H1 (cell line): ENCODE measurements at regions not wholly inside any gene's neighbourhood (a gene's known extent, or its start where the extent isn't known, plus 50 kb on each side); places are given as distances from the start of the nearest gene placed in this dataset.

Source experiments
- CTCF ChIA-PET: fragments of 300-600 bp; sonication (Branson Sonifier 250); formaldehyde crosslinking; loops from one replicate; lab custom pipeline; 2021; ENCODE audit not compliant: partially characterized antibody; lab: Charles Lee
- POLR2A ChIA-PET: fragments of 300-600 bp; sonication (Branson Sonifier 250); formaldehyde crosslinking; loops from one replicate; lab custom pipeline; 2021; ENCODE audit warnings: inconsistent platforms; ENCODE audit not compliant: partially characterized antibody; lab: Charles Lee
- DNase-seq, 2 experiments: peaks; one replicate each; pipeline versions ENCODE4 v3.0.0 to v3.0.0-alpha.2; 2010 to 2022; ENCODE audit warnings: low spot score in 2 of 2, low read depth in 1 of 2, mixed read lengths in 1 of 2
- FAIRE-seq: peaks from 2 replicates; lab custom pipeline; 2011; peaks lifted over from hg19 to GRCh38; lab: Jason Lieb, UNC
- H2AFZ ChIP-seq: 2 replicates; pipeline ENCODE4 v1.8.1; 2012; ENCODE audit warnings: low read length, inconsistent platforms
- H2AK5ac ChIP-seq: 2 replicates; pipeline ENCODE4 v1.6.1; 2013; ENCODE audit warnings: low read depth, low read length
- H2BK120ac ChIP-seq: replicated peaks from 2 replicates; pipeline ENCODE3; 2013; ENCODE audit warnings: low read depth, low read length, inconsistent platforms
- H2BK12ac ChIP-seq: 2 replicates; pipeline ENCODE4 v1.6.1; 2013; ENCODE audit warnings: low read depth, low read length
- H2BK15ac ChIP-seq: 2 replicates; pipeline ENCODE4 v1.6.1; 2013; ENCODE audit warnings: low read length
- H2BK20ac ChIP-seq: 2 replicates; pipeline ENCODE4 v1.6.1; 2013; ENCODE audit warnings: low read length
- H2BK5ac ChIP-seq: 2 replicates; pipeline ENCODE4 v1.6.1; 2013; ENCODE audit warnings: low read depth, low read length
- H3K14ac ChIP-seq: 2 replicates; pipeline ENCODE4 v1.6.1; 2013; ENCODE audit warnings: inconsistent platforms; ENCODE audit not compliant: insufficient read length
- H3K18ac ChIP-seq: 2 replicates; pipeline ENCODE4 v1.6.1; 2013; ENCODE audit warnings: low read length; ENCODE audit errors: extremely low read depth
- H3K23ac ChIP-seq: 2 replicates; pipeline ENCODE4 v1.6.1; 2013; ENCODE audit warnings: inconsistent platforms; ENCODE audit not compliant: insufficient read length
- H3K23me2 ChIP-seq: 2 replicates; pipeline ENCODE4 v1.6.1; 2013; ENCODE audit warnings: low read depth, low read length
- H3K27ac ChIP-seq: 2 replicates; pipeline ENCODE4 v1.6.1; 2011; ENCODE audit warnings: low read depth, low read length, inconsistent platforms
- H3K27me3 ChIP-seq, 4 experiments: replicated peaks in 1 of 4; 1 replicate in 1 of 4; 2 replicates in 3 of 4; pipeline versions ENCODE4 v1.6.1 to v1.8.1; 2011 to 2013; ENCODE audit warnings: low read length in 3 of 4, mild to moderate bottlenecking in 3 of 4, inconsistent platforms in 2 of 4, mixed read lengths in 2 of 4, moderate library complexity in 1 of 4; ENCODE audit not compliant: control insufficient read depth in 3 of 4, insufficient read depth in 3 of 4; ENCODE audit errors: extremely low read depth in 1 of 4
- H3K36me3 ChIP-seq, 4 experiments: 2 replicates each; pipeline versions ENCODE4 v1.6.1 to v1.8.1; 2011 to 2013; ENCODE audit warnings: mild to moderate bottlenecking in 4 of 4, low read length in 3 of 4, moderate library complexity in 2 of 4, control low read depth in 1 of 4, inconsistent platforms in 1 of 4; ENCODE audit not compliant: insufficient read depth in 4 of 4, control insufficient read depth in 2 of 4
- H3K4ac ChIP-seq: replicated peaks from 2 replicates; pipeline ENCODE3; 2013; ENCODE audit warnings: low read length, low read depth, mixed read lengths, inconsistent platforms; ENCODE audit not compliant: insufficient read length
- H3K4me1 ChIP-seq, 4 experiments: replicated peaks in 1 of 4; 1 replicate in 1 of 4; 2 replicates in 3 of 4; pipeline versions ENCODE4 v1.6.1 to v1.8.1; 2011 to 2013; ENCODE audit warnings: low read length in 3 of 4, inconsistent platforms in 2 of 4, mixed read lengths in 1 of 4; ENCODE audit not compliant: insufficient read depth in 4 of 4, control insufficient read depth in 3 of 4
- H3K4me2 ChIP-seq, 2 experiments: 2 replicates each; pipeline versions ENCODE4 v1.6.1 to v1.8.1; 2011 to 2013; ENCODE audit warnings: low read depth in 2 of 2, low read length in 2 of 2, control low read depth in 1 of 2, inconsistent platforms in 1 of 2, mild to moderate bottlenecking in 1 of 2; ENCODE audit not compliant: insufficient read depth in 1 of 2
- H3K4me3 ChIP-seq, 4 experiments: fragments of 200-600, 300-600 bp in 1 of 4; sonication (generic), shearing (Covaris generic), sonication (Bioruptor Twin) in 1 of 4; 2 replicates each; pipeline versions ENCODE4 v1.5.1 to v1.8.1; 2011 to 2016; ENCODE audit warnings: low read length in 4 of 4, low read depth in 3 of 4, control low read depth in 2 of 4, inconsistent platforms in 2 of 4, mild to moderate bottlenecking in 2 of 4, mixed read lengths in 1 of 4, moderate library complexity in 1 of 4; ENCODE audit not compliant: insufficient read depth in 2 of 4; ENCODE audit errors: extremely low read depth in 1 of 4
- H3K56ac ChIP-seq: replicated peaks from 2 replicates; pipeline ENCODE3; 2013; ENCODE audit warnings: low read depth, mild to moderate bottlenecking, mixed read lengths, low read length, inconsistent platforms; ENCODE audit not compliant: insufficient read length
- H3K79me1 ChIP-seq: 2 replicates; pipeline ENCODE4 v1.6.1; 2013; ENCODE audit warnings: low read depth, low read length, control low read depth
- H3K79me2 ChIP-seq, 2 experiments: 2 replicates each; pipeline versions ENCODE4 v1.6.1 to v1.8.1; 2012 to 2013; ENCODE audit warnings: low read length in 2 of 2, mild to moderate bottlenecking in 2 of 2, inconsistent platforms in 1 of 2; ENCODE audit not compliant: insufficient read depth in 2 of 2, control insufficient read depth in 1 of 2
- H3K9ac ChIP-seq, 4 experiments: replicated peaks in 1 of 4; 1 replicate in 1 of 4; 2 replicates in 3 of 4; pipeline versions ENCODE4 v1.6.1 to v1.8.1; 2011 to 2013; ENCODE audit warnings: low read depth in 3 of 4, low read length in 3 of 4, control low read depth in 2 of 4, mild to moderate bottlenecking in 2 of 4, moderate library complexity in 2 of 4, inconsistent platforms in 1 of 4; ENCODE audit errors: extremely low read depth in 1 of 4
- H3K9me3 ChIP-seq, 2 experiments: 2 replicates each; pipeline versions ENCODE4 v1.6.1 to v1.8.1; 2012 to 2013; ENCODE audit warnings: mild to moderate bottlenecking in 2 of 2, moderate library complexity in 2 of 2, control low read depth in 1 of 2, inconsistent platforms in 1 of 2, low read depth in 1 of 2, low read length in 1 of 2, mixed read lengths in 1 of 2; ENCODE audit not compliant: insufficient read depth in 2 of 2
- H4K20me1 ChIP-seq, 2 experiments: replicated peaks in 1 of 2; 2 replicates each; pipeline versions ENCODE3 to v1.8.1; 2011 to 2013; ENCODE audit warnings: inconsistent platforms in 2 of 2, low read length in 2 of 2, mild to moderate bottlenecking in 1 of 2; ENCODE audit not compliant: insufficient read depth in 2 of 2, control insufficient read depth in 1 of 2
- H4K5ac ChIP-seq: 2 replicates; pipeline ENCODE4 v1.6.1; 2013; ENCODE audit warnings: low read length, low read depth, mixed read lengths, inconsistent platforms; ENCODE audit not compliant: insufficient read length
- H4K8ac ChIP-seq: 2 replicates; pipeline ENCODE4 v1.8.0; 2013; ENCODE audit warnings: mild to moderate bottlenecking, moderate library complexity, low read length, inconsistent platforms; ENCODE audit not compliant: insufficient read depth; ENCODE audit errors: extremely low read depth
- H4K91ac ChIP-seq: replicated peaks from 2 replicates; pipeline ENCODE3; 2013; ENCODE audit warnings: low read length, mixed read lengths, inconsistent platforms; ENCODE audit not compliant: insufficient read length
- BACH1 ChIP-seq: IDR thresholded peaks from 2 replicates; pipeline ENCODE4 v1.6.1; 2012; ENCODE audit warnings: low read length, improper control_type of control experiment
- BRCA1 ChIP-seq: IDR thresholded peaks from 2 replicates; pipeline ENCODE4 v1.6.1; 2012; ENCODE audit warnings: low read depth, low read length, improper control_type of control experiment
- CEBPB ChIP-seq: IDR thresholded peaks from 2 replicates; pipeline ENCODE4 v1.6.1; 2012; ENCODE audit warnings: low read depth, low read length
- EGR1 ChIP-seq: IDR thresholded peaks from 2 replicates; pipeline ENCODE4 v1.6.1; 2011; ENCODE audit warnings: low read depth, low read length, borderline replicate concordance
- EZH2 ChIP-seq: fragments of 200-600 bp; sonication (generic); IDR thresholded peaks from 2 replicates; pipeline ENCODE4 v1.7.1; 2012; ENCODE audit warnings: low read depth, mild to moderate bottlenecking, moderate library complexity, low read length, inconsistent platforms; ENCODE audit not compliant: severe bottlenecking
- HDAC6 ChIP-seq: IDR thresholded peaks from one replicate; pipeline ENCODE4 v1.7.1; 2012; ENCODE audit warnings: low read depth, mild to moderate bottlenecking, inconsistent platforms, low read length, moderate library complexity
- NANOG ChIP-seq: IDR thresholded peaks from 2 replicates; pipeline ENCODE4 v1.6.1; 2011; ENCODE audit warnings: low read length, low read depth, mild to moderate bottlenecking, inconsistent platforms; ENCODE audit not compliant: insufficient read depth, poor library complexity, severe bottlenecking
- POU5F1 ChIP-seq: IDR thresholded peaks from 2 replicates; pipeline ENCODE4 v1.6.1; 2011; ENCODE audit warnings: low read depth, mild to moderate bottlenecking, low read length, moderate library complexity
- SIN3A ChIP-seq, 2 experiments: IDR thresholded peaks in 1 of 2; conservative IDR thresholded peaks in 1 of 2; 2 replicates each; pipeline ENCODE4 v1.6.1; 2011 to 2012; ENCODE audit warnings: low read length in 2 of 2, improper control_type of control experiment in 1 of 2, low read depth in 1 of 2, mild to moderate bottlenecking in 1 of 2
- SP2 ChIP-seq: IDR thresholded peaks from 2 replicates; pipeline ENCODE4 v1.6.1; 2012; ENCODE audit warnings: mild to moderate bottlenecking, low read length, inconsistent platforms
- TBP ChIP-seq: IDR thresholded peaks from 2 replicates; pipeline ENCODE4 v1.6.1; 2011; ENCODE audit warnings: low read depth, low read length, improper control_type of control experiment
- TEAD4 ChIP-seq: IDR thresholded peaks from 2 replicates; pipeline ENCODE4 v1.6.1; 2012; ENCODE audit warnings: low read depth, low read length, inconsistent platforms, mixed read lengths
- WGBS, 2 experiments: shearing (Covaris generic) in 1 of 2; methylation state at CpG; one replicate each; pipeline versions ENCODE4 v1.1.6 to v1.1.7; 2013 to 2015; ENCODE audit warnings: low lambda C conversion rate in 2 of 2, mixed read lengths in 2 of 2, inconsistent platforms in 1 of 2, low coverage in 1 of 2, missing lambda C conversion rate in 1 of 2; ENCODE audit not compliant: insufficient replicate concordance in 2 of 2, insufficient coverage in 1 of 2, insufficient read length in 1 of 2; ENCODE audit errors: extremely low coverage in 1 of 2, missing lambda C conversion rate in 1 of 2; 5-methylcytosine and 5-hydroxymethylcytosine counted together

DNA sequence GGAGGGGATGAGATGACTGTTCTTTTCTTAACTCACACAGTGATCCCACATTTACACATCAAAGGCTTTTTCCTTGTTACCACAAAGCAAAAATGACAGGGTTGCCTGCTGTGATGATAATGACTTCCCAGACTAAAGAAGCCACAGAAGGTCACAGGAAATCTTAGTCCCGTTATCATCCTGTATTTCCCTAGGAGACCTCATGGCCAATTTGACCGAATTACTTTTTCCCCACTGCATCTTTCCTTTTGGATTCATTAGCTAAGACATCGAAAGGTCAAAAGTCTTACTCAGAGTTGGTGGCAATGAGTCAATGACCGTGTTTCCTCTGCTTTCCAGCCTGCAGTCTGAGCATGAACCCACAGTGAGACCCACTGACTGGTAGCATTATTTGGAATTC is 130.1 kb upstream of the INHBA start:
- no peak overlapping the region for H3K4ac ChIP-seq
- no peak overlapping the region for H3K27ac ChIP-seq
- POLR2A ChIA-PET, result no interaction called here
- FAIRE-seq (no peak), DNase-seq (no peak)
- H3K27me3 ChIP-seq, result no peaks in the 10 kb centered on the region
- H2AK5ac ChIP-seq, result no peak overlapping the region
- H4K91ac ChIP-seq, result no peak overlapping the region
- H3K4me1 ChIP-seq, result peaks cover 0 to 5% (median 2%) of the 10 kb centered on the region in 4 experiments; a peak in 3 of 7 replicates
- WGBS, 2 experiments, result 72% methylated on average over 4 of the region's 4 CpGs; no CpG with 5 or more reads in 1 of the 2 experiments
- no peak overlapping the region for H2AFZ ChIP-seq
- H2BK12ac ChIP-seq, result no peak overlapping the region
- H3K4me3 ChIP-seq, result no peak overlapping the region
- no peaks in the 10 kb centered on the region for H4K20me1 ChIP-seq
- no peak overlapping the region for H3K9ac ChIP-seq
- TF ChIP-seq HDAC6 (no peak), BRCA1 (no peak), POU5F1 (no peak), SP2 (no peak), SIN3A (conservative IDR thresholded peaks at IDR 0.05 in 1 of 2, IDR thresholded peaks at IDR 0.05 in 1 of 2; ENCODE audit: low read depth in 1 of 2, low read length in 2 of 2) (no peak), TEAD4 (no peak), EZH2 (no peak), NANOG (no peak), EGR1 (no peak), TBP (no peak), CEBPB (no peak), BACH1 (no peak)
- H3K36me3 ChIP-seq, result no peaks in the 10 kb centered on the region
- H4K8ac ChIP-seq, result no peak overlapping the region
- no peak overlapping the region for H4K5ac ChIP-seq
- H2BK15ac ChIP-seq, result no peak overlapping the region
- H3K23me2 ChIP-seq, result no peaks in the 10 kb centered on the region
- no peak overlapping the region for H2BK120ac ChIP-seq
- no peak overlapping the region; a peak in 1 of 4 replicates for H3K4me2 ChIP-seq
- H3K79me1 ChIP-seq, result no peaks in the 10 kb centered on the region
- CTCF ChIA-PET, result no interaction called here
- no peak overlapping the region for H3K23ac ChIP-seq
- no peaks in the 10 kb centered on the region for H3K79me2 ChIP-seq
- H3K14ac ChIP-seq, result no peak overlapping the region
- no peak overlapping the region for H2BK5ac ChIP-seq
- H3K18ac ChIP-seq, result no peak overlapping the region
- H3K56ac ChIP-seq, result no peak overlapping the region
- H2BK20ac ChIP-seq, result no peak overlapping the region
- H3K9me3 ChIP-seq, result peaks cover 6 to 7% of the 10 kb centered on the region in 2 experiments; a peak in 3 of 4 replicates
